Left lung (tissue), 4 donors: ENCODE measurements at regions not wholly inside any gene's neighbourhood (a gene's known extent, or its start where the extent isn't known, plus 50 kb on each side); places are given as distances from the start of the nearest gene placed in this dataset.

Experiments
- ATAC-seq: fragments of 200-7000 bp; cut with Tn5 transposase; one replicate; pipeline ENCODE4 v1.9.1; 2020; ENCODE audit warnings: moderate library complexity
- DNase-seq, 4 donors: peaks; one replicate each; pipeline ENCODE4 v3.0.0-alpha.2; 2013 to 2020
- H3K27ac ChIP-seq, 2 donors: fragments of 200-600 bp; sonication (generic) in 1 of 2; one replicate each; pipeline versions ENCODE4 v1.5.0 to v1.8.0; 2020 to 2021
- H3K27me3 ChIP-seq, 2 donors: fragments of 200-600 bp; sonication (generic) in 1 of 2; one replicate each; pipeline versions ENCODE4 v1.5.0 to v1.8.0; 2020 to 2021
- H3K36me3 ChIP-seq, 2 donors: fragments of 200-600 bp; sonication (generic) in 1 of 2; one replicate each; pipeline versions ENCODE4 v1.5.0 to v1.8.0; 2020 to 2021
- H3K4me1 ChIP-seq, 2 donors: fragments of 200-600 bp; one replicate each; pipeline ENCODE4 v1.8.0; 2021
- H3K4me3 ChIP-seq, 2 donors: fragments of 200-600 bp; sonication (generic) in 1 of 2; one replicate each; pipeline versions ENCODE4 v1.5.0 to v1.8.0; 2020 to 2021; ENCODE audit warnings: mild to moderate bottlenecking in 1 of 2
- H3K9me3 ChIP-seq, 2 donors: fragments of 200-600 bp; sonication (generic) in 1 of 2; one replicate each; pipeline versions ENCODE4 v1.5.0 to v1.8.0; 2020 to 2021
- CTCF ChIP-seq, 2 donors: fragments of 200-600 bp; sonication (generic) in 1 of 2; IDR thresholded peaks; one replicate each; pipeline versions ENCODE4 v1.5.0 to v1.8.0; 2021; ENCODE audit warnings: antibody characterized with exemption in 2 of 2
- intact Hi-C, 2 donors: fragments of 100-400 bp; cut with DNase I; formaldehyde crosslinking; loops; one replicate each; pipeline versions ENCODE4 v1.11.2 to v1.14.2; 2022
- donor health status: DM: no; HTN: yes; CAD: no.
- donor health status: DM: no; HTN: no; CAD: no.

- DNase-seq (no peak), ATAC-seq (no peak)
- intact Hi-C loops: no loop called here
- no peak for TF ChIP-seq CTCF (IDR thresholded peaks at IDR 0.05)
- no peaks in the 10 kb centered on the region for H3K9me3 ChIP-seq
- no peak overlapping the region for H3K4me3 ChIP-seq
- no peaks in the 10 kb centered on the region for H3K27me3 ChIP-seq
- H3K36me3 ChIP-seq: no peaks in the 10 kb centered on the region
- H3K27ac ChIP-seq: no peak overlapping the region
- no peaks in the 10 kb centered on the region for H3K4me1 ChIP-seq
These were observed 56.2 kb upstream of the ARHGAP5 start for GRCh38 chr14:32020882-32021281.

DNA sequence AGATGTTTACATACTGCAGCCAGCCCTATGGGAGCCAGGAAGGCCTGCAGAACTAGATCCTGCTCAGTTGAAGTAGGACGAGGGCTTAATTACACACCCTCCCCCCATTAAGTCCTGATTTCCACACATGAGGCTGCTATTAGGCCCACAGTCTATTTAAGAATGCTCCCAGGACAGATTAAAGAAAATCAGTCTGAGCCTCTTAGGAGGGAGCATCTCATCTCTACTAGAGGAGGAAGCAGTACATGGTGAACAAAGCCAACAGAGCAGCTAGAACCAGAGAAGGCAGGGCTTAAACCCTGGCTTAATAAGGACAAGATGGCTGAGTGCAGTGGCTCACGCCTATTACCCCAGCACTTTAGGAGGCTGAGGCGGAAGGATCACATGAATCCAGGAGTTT is 55.8 kb upstream of the ARHGAP5 start:
- ATAC-seq (no peak), DNase-seq (no peak)
- Histone ChIP-seq H3K36me3 (no peaks in the 10 kb centered on the region), H3K27ac (no peak overlapping the region), H3K4me1 (no peaks in the 10 kb centered on the region), H3K27me3 (no peaks in the 10 kb centered on the region), H3K4me3 (no peak overlapping the region), H3K9me3 (no peaks in the 10 kb centered on the region)
- intact Hi-C loops: no loop called here
- no peak for TF ChIP-seq CTCF (IDR thresholded peaks at IDR 0.05)

GRCh38 chr14:32022525-32022924 is 54.6 kb upstream of the ARHGAP5 start:
- DNase-seq (no peak), ATAC-seq (peak; percentile 31)

GRCh38 chr14:32022938-32023466 is 54.1 kb upstream of the ARHGAP5 start:
- Histone ChIP-seq H3K4me3 (no peak overlapping the region), H3K4me1 (no peaks in the 10 kb centered on the region), H3K27me3 (no peaks in the 10 kb centered on the region), H3K27ac (peak overlapping the region in 1 of 2 donors; percentile 14), H3K36me3 (no peaks in the 10 kb centered on the region), H3K9me3 (no peaks in the 10 kb centered on the region)
- intact Hi-C loops: no loop called here
- no peak for TF ChIP-seq CTCF (IDR thresholded peaks at IDR 0.05)
- DNase-seq (no peak), ATAC-seq (peak; percentile 51)

More at GRCh38 chr14:32022525-32022924, 54.6 kb upstream of the ARHGAP5 start:
- Histone ChIP-seq H3K4me1 (no peaks in the 10 kb centered on the region), H3K9me3 (no peaks in the 10 kb centered on the region), H3K27me3 (no peaks in the 10 kb centered on the region), H3K36me3 (no peaks in the 10 kb centered on the region), H3K27ac (no peak overlapping the region), H3K4me3 (no peak overlapping the region)
- TF ChIP-seq CTCF (IDR thresholded peaks at IDR 0.05): no peak
- intact Hi-C loops: no loop called here

DNA sequence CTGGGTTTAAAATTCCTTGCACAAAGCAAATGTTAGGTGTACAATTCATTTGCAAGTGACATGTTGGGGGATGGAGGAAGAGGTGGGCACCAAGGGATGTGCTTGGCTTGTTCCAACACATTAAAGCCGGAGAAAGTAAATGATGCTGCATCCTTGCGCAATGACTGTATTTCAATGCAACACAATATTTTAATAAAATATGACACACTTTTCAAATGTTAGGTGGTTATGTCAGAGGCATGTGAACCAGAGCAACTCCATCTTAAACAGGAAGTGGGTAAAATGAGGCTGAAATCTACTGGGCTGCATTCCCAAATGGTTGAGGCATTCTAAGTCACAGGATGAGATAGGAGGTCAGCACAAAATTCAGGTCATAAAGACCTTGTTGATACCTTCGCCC is 53.6 kb upstream of the ARHGAP5 start:
- no peaks in the 10 kb centered on the region for H3K36me3 ChIP-seq
- no peak for TF ChIP-seq CTCF (IDR thresholded peaks at IDR 0.05)
- no peak for ATAC-seq
- intact Hi-C loops: no loop called here
- no peak for DNase-seq
- no peaks in the 10 kb centered on the region for H3K9me3 ChIP-seq
- H3K27me3 ChIP-seq: no peaks in the 10 kb centered on the region
- peak overlapping the region in 1 of 2 donors; percentile 14 for H3K27ac ChIP-seq
- H3K4me3 ChIP-seq: no peak overlapping the region
- no peaks in the 10 kb centered on the region for H3K4me1 ChIP-seq
